ENCODE measurements at regions not wholly inside any gene's neighbourhood (a gene's known extent, or its start where the extent isn't known, plus 50 kb on each side); places are given as distances from the start of the nearest gene placed in this dataset.

- Histone ChIP-seq H2AK5ac (ENCODE audit: low read depth, low read length) (no peak overlapping the region), H4K91ac (replicated peaks; ENCODE audit: insufficient read length, low read length) (peak overlapping the region; percentile 62), H3K23me2 (ENCODE audit: low read depth, low read length) (no peaks in the 10 kb centered on the region), H2BK5ac (ENCODE audit: low read depth, low read length) (no peak overlapping the region), H3K4me2 (ENCODE audit: insufficient read depth in 1 of 2, low read depth in 2 of 2, low read length in 2 of 2) (no peak overlapping the region), H4K8ac (ENCODE audit: extremely low read depth, insufficient read depth, low read length) (no peak overlapping the region; the same call in 1 of the 2 replicates), H2BK12ac (ENCODE audit: low read depth, low read length) (no peak overlapping the region), H2AFZ (ENCODE audit: low read length) (no peak overlapping the region), H3K9me3 (ENCODE audit: insufficient read depth in 2 of 2, low read depth in 1 of 2, low read length in 1 of 2) (no peaks in the 10 kb centered on the region), H2BK20ac (ENCODE audit: low read length) (no peak overlapping the region), H3K56ac (replicated peaks; ENCODE audit: insufficient read length, low read depth, low read length) (no peak overlapping the region), H3K4me1 (replicated peaks in 1 of 4; ENCODE audit: control insufficient read depth in 3 of 4, insufficient read depth in 4 of 4, low read length in 3 of 4) (peaks cover 0 to 11% (median 7%) of the 10 kb centered on the region in 4 experiments; a peak in 6 of 7 replicates), H3K18ac (ENCODE audit: extremely low read depth, low read length) (no peak overlapping the region), H3K79me1 (ENCODE audit: low read depth, low read length) (no peaks in the 10 kb centered on the region), H2BK15ac (ENCODE audit: low read length) (no peak overlapping the region), H3K27me3 (replicated peaks in 1 of 4; ENCODE audit: control insufficient read depth in 3 of 4, extremely low read depth in 1 of 4, insufficient read depth in 3 of 4, low read length in 3 of 4) (peaks cover 0 to 4% (median 0%) of the 10 kb centered on the region in 4 experiments; a peak in 2 of 7 replicates), H3K14ac (ENCODE audit: insufficient read length) (no peak overlapping the region), H3K23ac (ENCODE audit: insufficient read length) (no peak overlapping the region), H4K5ac (ENCODE audit: insufficient read length, low read depth, low read length) (no peak overlapping the region), H3K27ac (ENCODE audit: low read depth, low read length) (no peak overlapping the region), H2BK120ac (replicated peaks; ENCODE audit: low read depth, low read length) (no peak overlapping the region), H4K20me1 (replicated peaks in 1 of 2; ENCODE audit: control insufficient read depth in 1 of 2, insufficient read depth in 2 of 2, low read length in 2 of 2) (no peaks in the 10 kb centered on the region), H3K4me3 (ENCODE audit: extremely low read depth in 1 of 4, insufficient read depth in 2 of 4, low read depth in 3 of 4, low read length in 4 of 4) (no peak overlapping the region), H3K79me2 (ENCODE audit: control insufficient read depth in 1 of 2, insufficient read depth in 2 of 2, low read length in 2 of 2) (no peaks in the 10 kb centered on the region), H3K36me3 (ENCODE audit: control insufficient read depth in 2 of 4, insufficient read depth in 4 of 4, low read length in 3 of 4) (no peaks in the 10 kb centered on the region), H3K4ac (replicated peaks; ENCODE audit: insufficient read length, low read depth, low read length) (no peak overlapping the region), H3K9ac (replicated peaks in 1 of 4; ENCODE audit: extremely low read depth in 1 of 4, low read depth in 3 of 4, low read length in 3 of 4) (no peak overlapping the region)
- no peak for DNase-seq (ENCODE audit: low read depth in 1 of 2, low spot score in 2 of 2)
- WGBS, 2 experiments (ENCODE audit: extremely low coverage in 1 of 2, insufficient coverage in 1 of 2, insufficient read length in 1 of 2, insufficient replicate concordance in 2 of 2, low coverage in 1 of 2, low lambda C conversion rate in 2 of 2, missing lambda C conversion rate in 1 of 2) = 93% methylated on average over 5 of the region's 5 CpGs; no CpG with 5 or more reads in 1 of the 2 experiments
- FAIRE-seq = no peak
- ChIA-PET POLR2A (ENCODE audit: partially characterized antibody) (interaction anchor here (0.6 kb wide), 1 partner anchor 1989 kb away, joined by 3 read pairs; no protein-coding TSS in a partner anchor), CTCF (ENCODE audit: partially characterized antibody) (interaction anchor here (0.6 to 1.2 kb wide), 3 partner anchors 25 to 342 kb away, joined by 3 to 6 read pairs (median 3); no protein-coding TSS in a partner anchor)
- TF ChIP-seq, protein P1, sequence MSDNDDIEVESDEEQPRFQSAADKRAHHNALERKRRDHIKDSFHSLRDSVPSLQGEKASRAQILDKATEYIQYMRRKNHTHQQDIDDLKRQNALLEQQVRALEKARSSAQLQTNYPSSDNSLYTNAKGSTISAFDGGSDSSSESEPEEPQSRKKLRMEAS (IDR thresholded peaks at IDR 0.05) = no peak
- TF ChIP-seq BACH1 (IDR thresholded peaks at IDR 0.05; ENCODE audit: low read length) (no peak), CHD1 (IDR thresholded peaks at IDR 0.05; ENCODE audit: low read depth, low read length) (no peak), JUND (IDR thresholded peaks at IDR 0.05; ENCODE audit: low read length) (no peak), POLR2AphosphoS5 (IDR thresholded peaks at IDR 0.05; ENCODE audit: low read depth, low read length) (no peak)
These were observed 385.7 kb upstream of the TNRC6C start for GRCh38 chr17:77572851-77573250.
